HG02981 (cell line): ENCODE measurements at regions not wholly inside any gene's neighbourhood (a gene's known extent, or its start where the extent isn't known, plus 50 kb on each side); places are given as distances from the start of the nearest gene placed in this dataset.

Source experiments
- ATAC-seq: cut with Tn5 transposase; IDR thresholded peaks from one replicate; pipeline ENCODE4 v1.9.1; 2021; ENCODE audit warnings: mild to moderate bottlenecking, moderate library complexity; ENCODE audit not compliant: unreplicated experiment

GRCh38 chr9:120018037-120018436 lies 561.9 kb downstream of the CDK5RAP2 start:
- ATAC-seq: no peak

- no peak for ATAC-seq
Observed at GRCh38 chr9:120016231-120016630, 563.7 kb downstream of the CDK5RAP2 start.

GRCh38 chr9:120014796-120015195 lies 565.2 kb downstream of the CDK5RAP2 start:
- no peak for ATAC-seq

- no peak for ATAC-seq
Observed at GRCh38 chr9:120009856-120010255, 570.1 kb downstream of the CDK5RAP2 start.

- no peak for ATAC-seq
Observed at GRCh38 chr9:120001536-120001935, 578.4 kb downstream of the CDK5RAP2 start.

- no peak for ATAC-seq
Observed at GRCh38 chr9:119998614-119999013, 581.4 kb downstream of the CDK5RAP2 start.

DNA sequence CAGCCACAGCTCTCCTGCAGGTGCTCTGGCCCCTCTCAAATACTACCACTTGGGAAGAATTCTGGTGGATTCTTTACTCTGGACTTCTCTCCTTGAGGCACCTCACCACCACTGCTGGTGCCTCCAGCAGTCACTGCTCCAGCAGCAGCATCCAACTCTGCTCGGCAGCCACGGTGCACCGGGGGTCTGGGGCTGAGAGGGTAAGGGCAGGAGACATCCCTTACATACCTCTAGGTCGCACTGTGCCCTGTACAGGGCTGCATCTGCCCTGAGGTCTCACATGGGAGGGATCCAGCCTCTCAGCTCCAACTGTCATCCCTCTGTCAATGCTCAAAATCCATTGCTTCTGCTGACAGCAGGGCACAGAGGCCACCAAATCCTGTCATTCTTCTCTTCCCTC lies 588.2 kb downstream of the CDK5RAP2 start:
- ATAC-seq: no peak

- no peak for ATAC-seq
Observed at GRCh38 chr9:119986713-119987112, 593.3 kb downstream of the CDK5RAP2 start.

DNA sequence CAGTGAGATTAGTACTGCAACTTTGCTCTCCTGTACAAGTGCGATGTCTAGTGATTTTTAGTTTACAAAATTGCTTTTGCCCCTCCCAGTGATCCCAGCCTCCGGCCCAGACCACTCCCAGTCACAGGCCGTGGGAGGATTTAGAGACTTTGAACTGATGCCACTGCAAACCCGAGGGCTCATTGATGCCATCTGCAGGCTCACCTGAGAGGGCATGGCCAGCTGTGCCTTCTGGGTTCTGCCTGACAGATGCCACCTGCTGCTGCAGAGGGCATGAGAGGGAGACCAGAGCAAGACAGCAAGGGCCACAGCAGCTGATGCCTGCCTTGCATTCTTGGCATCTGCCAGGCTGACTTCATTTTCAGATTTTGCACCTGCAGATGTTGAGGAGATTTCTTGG lies 593.8 kb downstream of the CDK5RAP2 start:
- no peak for ATAC-seq

- no peak for ATAC-seq
Observed at GRCh38 chr9:119974026-119974425, 604.8 kb upstream of the BRINP1 start.

- ATAC-seq: peak; percentile 89
Observed at GRCh38 chr9:119968836-119969707, 599.8 kb upstream of the BRINP1 start.

- no peak for ATAC-seq
Observed at GRCh38 chr9:119967867-119968535, 598.8 kb upstream of the BRINP1 start.

GRCh38 chr9:119963798-119964372 lies 594.6 kb upstream of the BRINP1 start:
- ATAC-seq: no peak

- ATAC-seq: no peak
Observed at GRCh38 chr9:119963258-119963797, 594.1 kb upstream of the BRINP1 start.

- no peak for ATAC-seq
Observed at GRCh38 chr9:119961774-119962424, 592.7 kb upstream of the BRINP1 start.

DNA sequence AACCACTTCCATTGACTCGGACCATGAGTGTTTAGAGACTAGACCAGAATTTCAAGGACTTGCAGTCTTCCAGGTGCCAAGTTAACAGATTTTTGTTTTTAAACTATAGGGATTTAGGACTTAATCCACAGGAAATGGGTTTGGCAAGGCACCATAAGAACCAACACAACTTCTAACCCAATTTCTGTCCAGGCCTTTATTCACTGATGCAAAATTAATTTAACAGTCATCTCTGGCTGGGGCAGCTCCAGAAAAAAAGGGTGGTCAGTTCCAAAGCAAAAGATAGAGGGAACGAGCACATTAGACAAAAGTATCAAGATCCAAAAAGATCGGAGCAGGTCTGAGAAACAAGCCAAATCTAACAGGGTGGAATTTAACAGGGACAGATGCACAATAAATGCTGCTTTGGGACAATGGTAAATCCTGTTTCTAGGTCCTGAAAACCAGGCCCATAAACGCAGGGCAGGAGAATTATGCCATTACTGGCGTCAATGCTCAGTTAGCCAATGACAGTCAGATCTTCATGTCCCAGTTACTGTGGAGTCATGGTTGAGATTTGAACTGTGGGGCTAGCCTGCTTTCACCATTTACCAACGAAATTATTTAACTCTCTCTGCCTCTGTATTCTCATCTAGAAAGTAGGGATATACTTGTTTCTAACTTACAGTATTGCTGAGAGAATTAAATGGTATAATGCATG lies 590.8 kb upstream of the BRINP1 start:
- ATAC-seq: no peak

DNA sequence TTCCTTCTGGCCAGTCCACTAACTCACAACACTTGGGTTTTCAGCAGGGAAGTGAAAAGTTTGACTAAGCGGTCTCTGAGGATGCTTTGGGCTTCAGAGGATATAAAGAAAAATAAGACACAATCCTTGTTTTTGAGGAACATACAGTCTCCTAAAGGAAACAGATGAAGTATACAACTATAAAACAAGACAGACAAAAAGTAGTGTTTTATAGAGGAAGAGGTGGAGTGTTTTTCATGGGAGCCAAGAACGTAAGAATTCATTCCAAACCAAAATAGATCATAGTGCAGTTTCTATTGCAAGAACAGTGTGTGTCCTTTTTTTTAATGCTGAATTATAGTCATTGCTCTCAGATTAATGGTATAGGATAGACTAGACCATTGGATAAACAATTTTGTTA lies 586.9 kb upstream of the BRINP1 start:
- no peak for ATAC-seq

DNA sequence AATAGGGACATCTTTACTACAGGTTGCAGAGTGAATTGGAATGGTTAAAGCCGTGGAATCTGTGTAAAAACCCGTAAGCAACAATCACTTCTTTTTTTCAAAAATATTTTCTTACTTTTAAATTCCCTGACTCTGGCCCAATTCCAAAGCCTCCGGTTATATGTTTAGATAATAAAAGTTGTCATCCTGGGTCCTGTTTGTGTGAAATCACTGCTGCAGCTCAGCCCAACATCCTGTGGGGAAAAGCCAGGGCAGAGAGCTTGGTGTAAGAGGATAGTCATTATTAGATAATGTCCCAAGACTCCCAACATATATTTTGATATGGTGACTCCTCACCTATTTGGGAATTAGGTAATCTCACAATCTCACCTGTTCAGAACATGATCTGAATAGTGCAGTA lies 586.0 kb upstream of the BRINP1 start:
- no peak for ATAC-seq

GRCh38 chr9:119951591-119951990 lies 582.4 kb upstream of the BRINP1 start:
- no peak for ATAC-seq

GRCh38 chr9:119951090-119951489 lies 581.9 kb upstream of the BRINP1 start:
- ATAC-seq: no peak

GRCh38 chr9:119945686-119946085 lies 576.5 kb upstream of the BRINP1 start:
- ATAC-seq: no peak
